Ishikawa (cell line): ENCODE measurements at regions not wholly inside any gene's neighbourhood (a gene's known extent, or its start where the extent isn't known, plus 50 kb on each side); places are given as distances from the start of the nearest gene placed in this dataset.

Experiments
- CEBPB ChIP-seq: IDR thresholded peaks from 2 replicates; pipeline ENCODE4 v1.6.1; 2012
- EP300 ChIP-seq: IDR thresholded peaks from 2 replicates; pipeline ENCODE4 v1.6.1; 2012; ENCODE audit warnings: borderline replicate concordance
- FOXM1 ChIP-seq: IDR thresholded peaks from 2 replicates; pipeline ENCODE4 v1.6.1; 2012; ENCODE audit warnings: low read depth, borderline replicate concordance
- MAX ChIP-seq: IDR thresholded peaks from 2 replicates; pipeline ENCODE4 v1.6.1; 2012
- RAD21 ChIP-seq: IDR thresholded peaks from 2 replicates; pipeline ENCODE4 v1.6.1; 2012; ENCODE audit warnings: low read depth
- REST ChIP-seq: IDR thresholded peaks from 2 replicates; pipeline ENCODE4 v1.6.1; 2012; ENCODE audit warnings: low read depth, mild to moderate bottlenecking
- TAF1 ChIP-seq: IDR thresholded peaks from 2 replicates; pipeline ENCODE4 v1.6.1; 2012; ENCODE audit warnings: low read depth, mild to moderate bottlenecking
- TCF12 ChIP-seq: IDR thresholded peaks from 2 replicates; pipeline ENCODE4 v1.6.1; 2012; ENCODE audit warnings: low read depth
- YY1 ChIP-seq: IDR thresholded peaks from 2 replicates; pipeline ENCODE4 v1.6.1; 2012; ENCODE audit warnings: low read depth
- ZBTB7A ChIP-seq: IDR thresholded peaks from 2 replicates; pipeline ENCODE4 v1.6.1; 2012; ENCODE audit warnings: low read depth

- TF ChIP-seq YY1 (no peak), TAF1 (no peak), REST (no peak), TCF12 (no peak), CEBPB (no peak), EP300 (no peak), ZBTB7A (no peak), FOXM1 (no peak), MAX (no peak), RAD21 (no peak)
These were observed 305.3 kb downstream of the SLC6A15 start for GRCh38 chr12:84607170-84607819.
